GM19099 (cell line): ENCODE measurements at regions not wholly inside any gene's neighbourhood (a gene's known extent, or its start where the extent isn't known, plus 50 kb on each side); places are given as distances from the start of the nearest gene placed in this dataset.

ENCODE experiments used
- POLR2A ChIP-seq: IDR thresholded peaks from 3 replicates; pipeline ENCODE4 v1.6.1; 2011; ENCODE audit warnings: low read depth; ENCODE audit not compliant: insufficient read length; ENCODE audit errors: extremely low read depth

GRCh38 chr13:50548586-50548985, 294.9 kb downstream of the DLEU7 start:
- TF ChIP-seq POLR2A = no peak

GRCh38 chr13:50549221-50549942, 294.1 kb downstream of the DLEU7 start:
- TF ChIP-seq POLR2A = no peak

- no peak for TF ChIP-seq POLR2A
Observed at GRCh38 chr13:50550151-50550550, 293.3 kb downstream of the DLEU7 start.

- no peak for TF ChIP-seq POLR2A
Observed at GRCh38 chr13:50552424-50552966, 291.0 kb downstream of the DLEU7 start.

- no peak for TF ChIP-seq POLR2A
Observed at GRCh38 chr13:50561739-50562138, 281.8 kb downstream of the DLEU7 start.

GRCh38 chr13:50566646-50567045, 276.8 kb downstream of the DLEU7 start:
- no peak for TF ChIP-seq POLR2A

GRCh38 chr13:50572129-50572528, 271.4 kb downstream of the DLEU7 start:
- TF ChIP-seq POLR2A = no peak

- TF ChIP-seq POLR2A = no peak
Observed at GRCh38 chr13:50573066-50573465, 270.4 kb downstream of the DLEU7 start.

GRCh38 chr13:50574731-50575130, 268.8 kb downstream of the DLEU7 start:
- TF ChIP-seq POLR2A = no peak

- TF ChIP-seq POLR2A = no peak
Observed at GRCh38 chr13:50575138-50575537, 268.4 kb downstream of the DLEU7 start.

GRCh38 chr13:50576156-50576555, 267.3 kb downstream of the DLEU7 start:
- no peak for TF ChIP-seq POLR2A

GRCh38 chr13:50577806-50578205, 265.7 kb downstream of the DLEU7 start:
- TF ChIP-seq POLR2A = no peak

- no peak for TF ChIP-seq POLR2A
Observed at GRCh38 chr13:50580684-50581305, 262.7 kb downstream of the DLEU7 start.

GRCh38 chr13:50581586-50582196, 261.8 kb downstream of the DLEU7 start:
- TF ChIP-seq POLR2A = no peak

- TF ChIP-seq POLR2A = no peak
Observed at GRCh38 chr13:50584856-50585580, 258.5 kb downstream of the DLEU7 start.
